Fibroblast of skin of scalp (primary cell): ENCODE measurements at regions not wholly inside any gene's neighbourhood (a gene's known extent, or its start where the extent isn't known, plus 50 kb on each side); places are given as distances from the start of the nearest gene placed in this dataset.

Source experiments
- DNase-seq: peaks from one replicate; pipeline ENCODE4 v3.0.0-alpha.2; 2013

DNA sequence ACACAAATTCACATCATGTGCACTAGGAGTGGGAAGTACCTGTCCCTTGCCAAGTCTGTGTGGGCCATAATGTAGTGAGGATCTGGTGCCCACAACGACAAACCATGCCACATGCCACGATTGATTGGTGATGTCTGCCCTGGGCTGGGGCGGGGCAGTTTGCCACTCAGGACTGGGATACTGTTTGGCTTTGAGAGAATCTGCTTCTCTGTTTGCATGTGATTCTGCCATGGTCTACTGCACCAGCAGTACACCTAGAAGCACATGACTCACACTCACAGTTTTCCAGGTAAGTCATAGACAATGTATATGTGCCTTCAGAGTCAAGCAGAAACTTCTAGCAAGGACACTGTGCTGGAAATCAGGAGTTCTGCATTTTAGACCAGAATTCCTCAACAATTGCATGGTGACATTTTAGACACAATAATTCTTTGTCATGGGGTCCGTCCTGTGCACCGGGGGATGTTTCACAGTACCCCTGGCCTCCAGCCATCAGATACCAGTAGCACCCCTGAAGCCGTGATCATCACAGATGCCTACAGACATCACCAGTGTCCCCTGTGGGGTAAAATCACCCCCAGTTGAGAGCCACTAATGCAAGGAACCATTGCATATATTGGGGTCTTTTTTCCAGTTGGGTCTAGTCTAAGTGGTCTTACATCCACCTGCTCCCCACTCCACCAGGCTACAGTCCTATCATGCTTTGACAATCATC lies 278.3 kb downstream of the EIPR1 start:
- no peak for DNase-seq

DNA sequence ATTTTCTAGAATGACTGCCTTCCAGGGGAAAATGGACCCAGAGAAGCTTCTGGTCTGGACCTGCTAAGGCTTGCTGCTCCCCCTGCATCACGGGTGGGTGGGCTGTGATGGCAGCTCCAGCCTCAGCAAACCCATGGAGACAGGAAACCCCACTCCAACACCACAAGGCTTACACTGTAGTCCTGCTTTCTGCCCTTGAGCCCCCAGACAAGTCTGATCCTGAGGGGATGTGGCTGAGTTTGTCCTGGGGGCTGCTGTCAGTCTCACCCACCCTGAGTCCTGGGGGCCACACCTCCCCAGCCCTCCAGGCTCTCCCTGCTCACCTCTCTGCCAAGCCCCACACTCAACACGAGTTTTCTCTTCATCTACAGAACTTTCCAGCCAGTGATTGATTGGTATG lies 279.4 kb downstream of the EIPR1 start:
- DNase-seq = no peak

DNA sequence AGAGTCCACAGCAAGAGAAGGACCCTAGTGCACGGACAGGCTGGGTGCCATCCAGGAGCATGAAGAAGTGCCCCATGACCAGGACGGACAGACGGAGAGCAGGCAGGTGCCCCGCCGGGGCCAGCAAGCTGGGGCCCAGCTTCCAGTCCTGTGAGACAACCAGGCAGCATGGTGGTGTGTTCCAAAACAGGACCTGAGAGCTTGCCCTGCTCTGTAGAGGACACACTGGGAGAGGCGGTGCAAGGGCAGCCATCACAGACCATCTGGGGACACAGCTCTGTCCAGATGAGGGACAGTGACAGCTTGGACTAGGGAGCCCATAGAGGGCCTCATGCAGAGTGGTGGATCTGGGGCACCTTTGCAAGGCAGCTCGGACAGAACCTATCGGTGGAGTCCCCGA lies 279.8 kb downstream of the EIPR1 start:
- DNase-seq = no peak

DNA sequence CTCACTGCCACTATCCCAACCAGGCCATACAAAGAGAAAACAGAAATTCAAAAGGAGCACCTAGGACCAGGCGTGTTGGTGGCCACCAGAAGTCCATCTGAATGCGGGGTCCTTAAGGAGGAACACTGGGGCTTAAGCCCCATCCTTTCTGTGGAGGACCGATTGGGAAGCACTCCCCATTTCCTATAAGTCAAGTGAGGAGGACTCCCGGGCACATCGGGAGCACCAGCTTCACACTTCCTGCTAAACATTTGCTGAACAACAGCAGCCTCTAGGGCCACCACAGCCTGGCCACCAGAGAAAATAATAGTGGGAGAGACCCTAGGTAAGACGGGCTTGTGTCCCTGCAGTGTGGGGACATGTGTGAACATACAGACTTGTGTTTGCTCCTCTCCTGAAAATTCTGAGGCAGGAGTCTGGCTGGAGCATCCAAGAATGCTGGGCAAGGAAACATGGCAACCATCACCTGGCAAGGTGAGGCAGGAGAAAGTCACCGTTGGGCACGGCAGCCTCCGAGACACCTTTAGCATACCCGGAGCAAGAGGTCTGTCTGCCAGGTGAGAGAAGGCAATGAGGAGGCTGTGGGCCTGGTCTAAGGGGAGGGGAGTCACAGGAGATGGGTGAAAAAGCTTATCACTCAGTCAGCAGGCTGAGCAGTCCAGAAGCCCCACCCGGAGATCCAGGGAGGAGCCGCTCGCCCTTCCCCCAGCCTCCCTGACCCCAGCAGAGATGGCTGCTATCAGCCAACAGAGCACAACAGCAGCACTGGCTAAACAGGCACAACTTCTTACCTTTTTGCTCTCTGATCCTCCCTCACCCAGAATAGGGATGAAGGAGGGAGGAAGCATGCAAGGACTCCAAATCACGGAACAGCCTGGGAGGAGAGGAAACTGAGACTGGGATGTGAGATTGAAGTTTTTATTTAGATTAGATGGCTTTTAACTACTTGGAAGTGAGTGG lies 282.3 kb downstream of the EIPR1 start:
- DNase-seq = no peak

DNA sequence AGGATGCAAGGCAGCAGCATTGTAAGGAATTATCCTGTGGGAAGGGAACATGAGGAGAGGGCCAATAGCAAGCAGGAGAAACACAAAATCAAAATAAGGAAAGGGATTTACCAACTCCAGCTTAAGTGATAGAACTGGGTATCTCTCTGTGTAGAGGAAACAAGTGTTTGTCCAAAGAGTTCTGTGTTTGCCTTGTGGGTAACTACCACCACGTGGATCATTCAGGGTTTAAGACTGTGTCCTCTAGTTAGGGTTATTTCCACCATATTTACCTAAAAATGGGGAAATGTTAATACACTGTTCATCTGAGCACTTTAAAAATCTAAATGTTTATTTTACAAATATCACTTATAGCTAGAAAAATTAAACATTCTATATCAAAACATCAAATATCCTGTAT lies 283.3 kb downstream of the EIPR1 start:
- DNase-seq = no peak

DNA sequence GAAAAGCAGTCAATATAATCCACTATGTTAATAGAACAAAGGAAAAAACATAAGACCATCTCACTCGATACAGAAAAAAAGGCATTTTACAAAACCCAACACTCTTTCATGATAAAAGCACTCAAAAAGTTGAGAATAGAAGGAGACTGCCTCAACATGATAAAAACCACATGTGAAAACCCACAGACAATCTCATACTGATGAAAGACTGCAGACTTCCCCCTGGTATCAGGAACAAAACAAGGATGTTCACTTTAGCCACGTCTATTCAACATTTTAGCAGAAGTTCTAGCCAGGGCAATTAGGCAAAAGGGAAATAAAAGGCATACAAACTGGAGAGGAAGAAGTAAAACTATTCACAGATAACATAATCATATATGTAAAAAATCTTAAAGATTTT lies 285.9 kb downstream of the EIPR1 start:
- DNase-seq = no peak

DNA sequence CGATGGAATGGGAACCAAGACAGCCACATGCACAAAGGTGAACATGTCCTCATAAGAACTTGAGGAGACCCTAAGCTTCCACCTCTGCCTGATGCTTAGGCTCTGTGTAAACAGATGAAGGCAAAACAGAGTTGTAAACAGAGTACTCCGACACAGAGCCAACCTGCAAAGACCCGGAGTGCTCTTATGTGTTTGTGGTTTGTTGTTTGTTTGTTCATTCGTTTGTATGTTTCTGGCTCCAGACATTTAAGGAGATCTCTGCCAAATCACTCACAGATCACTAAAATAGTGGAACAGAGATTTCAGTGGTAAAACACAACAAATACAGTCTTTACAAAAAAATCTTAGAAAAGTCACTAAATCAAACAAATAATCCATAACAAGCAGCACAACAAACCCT lies 294.9 kb downstream of the EIPR1 start:
- no peak for DNase-seq

DNA sequence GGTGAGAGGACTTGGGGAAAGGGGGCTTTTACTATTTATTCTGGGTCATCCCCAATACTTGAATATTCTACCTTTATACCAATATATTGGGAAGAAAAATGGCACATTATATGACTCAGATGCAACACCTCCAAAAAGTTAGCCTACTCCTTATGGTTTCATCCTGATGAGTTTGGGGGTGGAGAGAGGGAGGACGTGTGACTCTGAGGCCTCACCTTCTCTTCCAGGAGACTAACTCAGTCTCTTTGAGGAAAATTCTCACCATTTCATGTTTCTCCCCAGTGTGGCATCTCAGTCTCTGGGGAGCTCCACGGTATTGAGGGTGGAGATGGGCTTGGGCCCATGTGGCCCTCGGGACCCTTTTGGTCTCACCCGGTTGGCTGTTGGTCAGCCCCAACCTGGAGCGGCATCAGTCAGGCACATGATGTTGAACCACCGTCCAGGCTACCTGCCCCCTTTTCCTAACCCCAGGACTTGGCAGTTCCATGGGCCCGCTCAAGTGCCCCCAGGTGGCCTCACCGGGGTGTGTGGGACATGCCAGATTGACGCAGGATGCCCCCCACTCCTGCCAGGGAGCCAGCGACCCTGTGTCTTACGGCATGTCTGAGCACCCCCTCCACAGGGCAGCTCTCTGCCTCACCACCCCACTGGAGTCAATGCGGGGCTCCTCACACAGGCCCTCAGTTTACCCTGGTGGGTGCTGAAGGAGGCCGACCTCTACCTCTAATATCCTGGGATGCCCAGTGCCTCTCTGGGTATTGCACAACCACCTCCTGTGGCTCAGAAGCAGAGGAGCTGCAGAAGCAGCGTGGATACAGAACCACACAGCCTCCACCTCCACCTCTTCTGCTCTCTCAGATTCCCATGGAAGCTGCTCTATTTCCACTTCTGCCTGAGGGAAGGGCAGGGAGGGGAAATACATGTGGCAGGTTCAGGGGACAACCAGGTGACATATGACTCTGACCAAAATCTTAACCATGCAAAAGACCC lies 297.4 kb downstream of the EIPR1 start:
- DNase-seq = no peak

DNA sequence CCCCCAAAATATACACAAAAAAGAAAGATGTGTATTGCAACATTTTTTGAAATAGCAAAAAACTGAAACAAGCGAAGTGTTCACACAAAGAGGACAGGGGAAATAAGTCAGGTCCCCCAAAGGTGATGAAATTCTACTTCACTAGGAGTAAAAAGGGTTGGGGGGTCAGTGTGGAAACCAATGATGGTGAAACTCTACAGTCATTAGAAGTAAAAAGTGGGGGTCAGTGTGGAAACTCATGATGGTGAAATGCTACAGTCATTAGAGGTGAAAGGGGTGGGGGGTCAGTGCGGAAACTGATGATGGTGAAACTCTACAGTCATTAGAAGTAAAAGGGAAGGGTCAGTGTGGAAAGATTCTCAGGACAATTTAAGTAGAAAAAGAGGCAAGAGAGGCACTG lies 298.2 kb downstream of the EIPR1 start:
- DNase-seq = no peak

DNA sequence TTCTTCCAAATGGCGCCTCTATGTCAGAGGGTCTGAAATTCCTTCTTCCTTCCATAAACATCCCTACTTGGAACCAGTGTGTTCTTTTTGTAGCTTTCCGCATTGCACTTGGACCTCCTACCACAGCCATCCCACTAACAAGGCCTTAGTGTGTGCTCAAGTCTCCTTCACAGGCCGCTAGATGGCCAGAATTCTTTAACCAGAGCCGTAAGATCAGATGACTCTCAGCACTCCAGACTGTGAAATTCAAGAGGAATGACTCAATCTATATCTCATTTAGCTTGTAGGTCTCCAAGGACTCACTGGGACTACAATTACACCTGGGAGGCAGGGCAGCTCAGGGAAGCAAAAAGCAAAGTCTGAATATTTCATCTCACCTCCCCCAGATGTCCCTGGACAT lies 298.9 kb downstream of the EIPR1 start:
- no peak for DNase-seq

DNA sequence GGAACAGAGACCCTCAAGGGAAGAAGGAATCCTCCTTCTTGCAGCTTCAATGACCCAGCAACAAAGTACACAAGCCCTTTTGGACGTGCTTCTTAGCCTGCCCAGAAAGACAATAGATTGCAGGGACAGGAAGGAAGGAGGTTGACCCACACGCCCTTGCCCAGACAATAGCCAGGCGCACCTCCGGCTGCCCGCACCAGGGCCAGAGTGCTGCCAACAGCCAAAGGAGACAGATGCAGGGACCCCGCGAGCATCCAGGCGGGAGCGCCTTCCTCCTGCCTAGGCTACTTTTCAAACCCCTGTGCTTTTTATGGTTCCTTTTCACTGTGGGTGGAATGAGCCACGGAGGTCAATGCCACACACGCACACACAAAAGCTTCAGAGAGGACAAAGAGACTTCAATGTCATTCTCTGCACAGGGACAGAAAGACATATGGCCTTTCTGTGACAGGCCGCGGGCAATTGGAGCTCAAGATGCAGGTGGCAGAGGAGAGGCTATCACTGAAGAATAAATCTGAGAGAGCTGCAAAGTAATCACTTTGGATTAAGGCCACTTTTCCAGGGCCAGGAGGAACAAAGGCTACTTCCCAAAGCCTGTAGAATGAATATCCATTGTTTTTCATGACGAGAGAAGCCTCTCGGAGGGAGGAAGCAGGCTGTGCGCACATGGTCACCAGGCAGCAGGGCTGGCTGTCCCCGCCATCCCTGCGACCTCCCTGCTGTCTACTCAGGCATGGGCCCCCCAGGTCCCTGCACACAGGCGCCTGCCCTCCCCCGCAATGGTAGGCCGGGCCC lies 300.6 kb downstream of the EIPR1 start:
- DNase-seq = no peak

DNA sequence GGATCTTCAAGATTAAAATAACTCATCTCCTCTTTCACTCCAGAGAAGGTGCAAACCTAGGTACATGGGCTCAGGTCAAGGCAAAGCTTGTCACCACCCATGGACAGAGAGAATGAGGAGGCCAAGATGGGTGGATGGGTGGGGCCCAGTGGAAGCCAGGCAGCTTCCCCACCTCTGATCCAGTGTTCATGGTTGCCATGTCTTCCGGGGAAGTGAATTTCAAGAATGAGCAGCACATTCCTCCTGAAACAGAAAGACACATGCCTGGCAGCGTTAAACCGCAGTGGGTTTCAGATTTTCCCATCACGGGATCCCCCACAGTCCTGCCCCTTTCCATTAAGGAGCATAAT lies 301.7 kb downstream of the EIPR1 start:
- DNase-seq = no peak

DNA sequence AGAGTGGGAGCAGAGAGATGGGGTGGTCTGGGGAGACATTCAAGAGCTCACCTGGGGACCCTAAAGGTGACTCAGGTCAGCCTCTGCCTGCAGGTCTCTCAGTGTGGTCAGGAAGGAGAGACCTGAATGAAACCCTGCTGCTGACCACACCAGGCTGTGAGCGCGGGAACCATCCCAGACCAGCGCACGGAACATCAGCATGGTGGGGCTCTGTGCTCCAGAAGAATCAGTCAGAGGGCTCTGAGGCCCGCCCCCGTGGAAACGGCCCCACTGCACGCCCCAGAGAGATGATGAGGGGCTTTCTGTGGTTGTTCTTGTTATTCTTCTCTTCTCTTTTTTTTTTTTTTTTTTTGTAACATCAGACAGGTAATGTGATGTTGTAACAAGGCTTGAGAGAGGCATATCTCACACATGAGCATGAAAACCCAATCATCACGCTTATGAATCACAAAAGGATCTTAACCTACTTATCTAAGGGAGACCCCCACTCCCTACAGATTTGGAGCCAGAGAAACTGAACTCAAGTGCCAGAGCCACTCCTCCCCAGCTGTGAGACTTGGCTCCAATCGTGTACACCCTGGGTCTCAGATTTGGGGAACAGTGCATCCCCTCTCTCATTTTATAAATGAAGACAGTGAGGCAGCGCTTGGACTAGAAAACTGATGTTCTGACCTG lies 302.2 kb downstream of the EIPR1 start:
- DNase-seq = no peak

DNA sequence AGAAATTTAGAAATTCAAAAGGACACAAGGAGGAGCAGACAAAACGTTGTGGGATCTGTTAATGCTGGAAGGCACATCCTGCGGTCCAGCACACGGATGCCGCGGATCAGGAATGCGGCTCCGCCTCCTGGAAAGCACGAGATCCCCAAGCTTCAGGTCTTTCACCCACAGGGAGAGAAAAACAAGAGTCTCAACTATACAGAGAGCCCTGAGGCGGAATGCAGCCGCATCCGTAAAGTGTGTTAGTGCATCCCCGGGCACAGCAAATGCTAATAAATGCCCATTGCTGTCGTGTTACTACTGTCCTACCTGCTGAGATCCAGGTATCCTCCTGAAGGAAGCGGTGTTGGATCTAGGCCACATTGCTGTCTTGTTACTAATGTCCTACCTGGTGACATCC lies 303.9 kb downstream of the EIPR1 start:
- DNase-seq = no peak

DNA sequence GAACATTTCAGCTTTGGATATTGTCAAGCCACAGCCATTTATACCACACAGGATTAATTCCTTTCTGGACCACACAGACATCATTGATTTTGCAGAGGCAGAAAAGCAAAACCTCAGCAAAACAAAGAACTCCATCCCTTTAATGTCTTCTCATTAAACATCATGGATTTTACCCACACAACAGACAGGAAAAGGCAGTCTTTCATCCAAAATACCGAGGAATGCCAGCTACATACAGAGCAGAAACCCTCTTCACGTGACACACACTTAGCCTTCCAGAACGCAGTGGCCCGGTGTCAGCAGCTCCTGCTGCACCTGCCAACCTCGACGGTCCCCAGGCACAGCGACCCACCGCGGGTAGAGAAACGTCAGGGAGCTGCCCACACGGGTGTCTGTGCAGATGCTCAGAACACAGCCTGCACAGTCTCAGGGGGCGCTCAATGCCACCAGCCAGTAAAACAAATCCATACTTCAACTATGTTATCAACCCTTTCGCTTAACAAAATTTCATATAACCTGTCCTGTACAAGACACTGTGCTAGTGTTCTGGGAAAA lies 304.5 kb downstream of the EIPR1 start:
- no peak for DNase-seq

DNA sequence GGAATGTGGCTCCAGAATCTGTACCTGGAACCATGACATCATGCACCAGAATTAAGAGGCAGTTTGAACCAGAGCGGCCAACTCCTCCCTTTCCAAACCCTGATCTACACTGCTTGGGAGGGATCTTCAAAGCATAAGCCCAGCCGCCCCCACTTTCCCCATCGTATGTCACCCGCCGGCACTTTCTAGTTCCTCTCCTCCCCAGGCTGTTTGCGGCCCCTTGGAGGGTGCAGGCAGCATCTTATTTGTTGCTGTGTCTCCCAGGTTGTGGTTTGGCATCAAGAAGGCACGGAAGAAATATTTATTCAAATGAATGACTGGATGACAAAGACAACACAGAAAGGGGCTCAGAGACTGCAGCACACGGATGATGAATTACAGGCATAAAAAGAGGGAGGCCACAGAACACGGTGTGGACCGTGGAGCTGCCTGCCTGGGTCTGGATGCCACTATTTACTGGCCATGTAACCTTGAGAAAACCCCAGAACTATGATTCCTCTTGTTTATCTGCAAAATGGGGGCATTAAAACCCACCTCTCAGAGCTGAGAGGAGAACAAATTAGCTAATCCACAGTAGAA lies 305.8 kb downstream of the EIPR1 start:
- DNase-seq = no peak

DNA sequence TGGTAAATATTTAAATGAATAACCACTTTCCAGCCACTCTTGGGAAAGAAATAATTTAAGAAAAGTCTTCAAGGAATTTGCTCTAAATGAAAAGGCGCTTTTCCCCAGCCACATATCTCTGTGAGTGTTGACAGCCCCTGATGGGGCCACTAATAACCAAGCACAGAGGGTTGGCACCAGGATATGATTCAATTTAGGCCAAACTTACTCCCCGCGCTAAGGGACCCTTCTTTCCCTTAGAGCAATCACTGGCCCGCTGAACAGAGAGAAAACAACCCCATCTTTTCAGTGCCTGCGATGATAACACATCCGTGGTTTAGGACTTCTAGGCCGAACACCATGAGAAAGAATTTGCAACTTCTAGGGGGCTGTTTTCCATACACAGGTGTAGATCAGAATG lies 310.8 kb downstream of the EIPR1 start:
- no peak for DNase-seq

DNA sequence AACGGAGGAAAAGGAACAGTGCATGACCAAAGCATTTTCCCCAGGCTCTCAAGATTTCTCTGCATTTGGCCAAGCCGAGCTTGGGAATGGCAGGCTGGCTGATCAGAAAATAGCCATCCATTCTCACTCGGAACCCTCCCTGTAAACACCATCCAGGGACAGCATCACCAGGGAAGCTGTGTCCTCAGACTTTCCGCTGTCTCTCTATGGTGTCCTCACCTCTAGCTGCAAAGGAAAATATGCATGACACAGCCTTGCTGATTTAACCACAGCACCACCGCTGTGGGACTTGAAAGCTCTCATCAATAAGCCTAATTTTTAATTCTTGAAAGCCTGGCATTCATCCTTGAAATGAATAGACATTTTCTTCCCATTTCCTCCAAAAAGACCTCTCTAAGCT lies 311.7 kb downstream of the EIPR1 start:
- DNase-seq = no peak

DNA sequence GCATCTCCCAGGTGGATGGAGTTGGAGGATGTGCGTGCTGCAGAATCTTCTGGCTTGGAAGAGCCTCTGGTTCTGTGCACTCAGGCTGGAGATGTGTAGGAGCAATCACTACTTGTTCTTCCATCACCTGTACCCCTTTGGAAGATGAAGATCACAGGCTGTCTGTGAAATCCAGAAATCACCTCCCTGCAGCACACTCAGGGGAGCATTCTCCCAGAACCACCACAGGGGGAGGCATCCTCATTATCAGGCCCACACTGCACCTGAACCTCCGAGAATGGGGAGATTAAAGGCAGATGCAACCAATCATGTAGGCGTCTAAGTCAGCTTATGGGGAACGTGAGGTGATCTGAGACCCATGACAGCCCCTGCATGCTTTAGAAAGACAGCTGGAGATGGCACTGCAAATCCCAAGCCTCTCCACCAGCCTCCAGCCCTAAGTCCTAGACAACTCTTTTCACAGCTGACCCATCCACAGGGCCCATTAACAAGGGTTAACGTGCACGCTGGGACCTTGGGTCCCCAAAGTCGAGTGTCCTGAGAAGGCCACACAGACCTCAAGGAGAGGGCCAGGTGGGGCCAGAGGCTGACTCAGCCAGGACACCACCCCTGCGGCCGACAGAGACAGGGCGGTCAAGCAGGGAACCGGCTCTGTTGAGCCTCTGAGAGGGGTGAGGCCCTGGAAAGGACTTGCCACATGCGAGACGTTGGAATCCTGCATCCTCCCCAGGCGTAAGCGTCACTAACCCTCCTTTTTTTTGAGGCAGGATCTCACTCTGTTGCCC lies 314.9 kb downstream of the EIPR1 start:
- no peak for DNase-seq

DNA sequence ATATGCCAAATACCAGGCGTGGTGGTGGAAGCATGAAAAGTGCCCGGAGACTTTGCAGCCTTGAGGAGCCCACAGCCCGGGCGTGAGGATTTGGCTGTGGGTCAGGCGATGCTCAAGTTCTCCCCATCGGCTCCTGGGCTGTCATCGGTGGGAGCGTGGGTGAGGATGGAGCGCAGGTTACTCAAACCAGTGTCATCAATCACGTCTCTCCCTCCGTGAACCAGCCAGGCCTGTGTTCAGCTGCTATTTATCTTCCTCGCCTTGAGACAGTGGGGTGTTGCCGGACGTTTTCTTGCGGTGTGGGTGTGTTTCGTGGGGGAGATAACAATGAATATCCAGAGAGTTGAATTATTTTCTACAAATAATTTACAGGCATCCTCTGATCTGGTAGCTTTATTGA lies 317.6 kb downstream of the EIPR1 start:
- no peak for DNase-seq
